Neural cell (in vitro differentiated cells): ENCODE measurements at regions not wholly inside any gene's neighbourhood (a gene's known extent, or its start where the extent isn't known, plus 50 kb on each side); places are given as distances from the start of the nearest gene placed in this dataset.

Experiments used
- CTCF ChIP-seq: fragments of 450-650 bp; IDR thresholded peaks from 2 replicates; pipeline ENCODE4 v1.5.1; 2014; ENCODE audit warnings: antibody characterized with exemption, mild to moderate bottlenecking, moderate library complexity; ENCODE audit not compliant: poor library complexity, severe bottlenecking
- EZH2 ChIP-seq: fragments of 200-600, 300-800 bp; shearing (Covaris generic), sonication (generic); IDR thresholded peaks from 2 replicates; pipeline ENCODE4 v1.6.1; 2014; ENCODE audit warnings: antibody characterized with exemption, low read length, borderline replicate concordance, mild to moderate bottlenecking; ENCODE audit not compliant: insufficient read depth, poor library complexity, severe bottlenecking
- RAD21 ChIP-seq: fragments of 450-650 bp; conservative IDR thresholded peaks from 2 replicates; pipeline ENCODE4 v1.6.1; 2014; ENCODE audit warnings: antibody characterized with exemption, mild to moderate bottlenecking, moderate library complexity
- REST ChIP-seq: IDR thresholded peaks from 2 replicates; pipeline ENCODE4 v1.6.1; 2012; ENCODE audit warnings: borderline replicate concordance

DNA sequence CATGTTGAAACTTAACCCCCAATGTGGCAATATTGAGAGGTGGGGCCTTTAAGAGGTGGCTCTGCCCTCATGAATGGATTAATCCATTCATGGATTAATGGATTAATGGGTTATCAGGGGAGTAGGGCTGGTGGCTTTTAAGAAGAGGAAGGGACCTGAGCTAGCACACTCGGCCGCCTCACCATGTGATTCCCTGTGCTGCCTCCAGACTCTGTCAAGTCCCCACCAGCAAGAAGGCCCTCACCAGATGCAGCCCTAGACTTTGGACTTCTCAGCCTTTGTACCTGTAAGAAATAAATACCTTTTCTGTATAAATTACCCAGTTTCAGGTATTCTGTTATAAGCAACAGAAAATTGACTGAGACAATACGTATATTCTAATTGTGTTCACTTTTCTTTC, 272.2 kb upstream of the DMRT1 start:
- no peak for TF ChIP-seq CTCF
- TF ChIP-seq REST: no peak
- no peak for TF ChIP-seq EZH2
- TF ChIP-seq RAD21: no peak
